ENCODE measurements at regions not wholly inside any gene's neighbourhood (a gene's known extent, or its start where the extent isn't known, plus 50 kb on each side); places are given as distances from the start of the nearest gene placed in this dataset.
"Not testable (repeated sequence)": the region's sequence is repeated elsewhere in the genome, so short reads cannot be mapped to it uniquely, and the experiment has no call there.

GRCh38 chr3:84680700-84681099, 278.1 kb upstream of the CADM2 start:
- DNase-seq, result no peak

- DNase-seq, result peak; percentile 20
Observed at GRCh38 chr3:84683493-84683892, 275.3 kb upstream of the CADM2 start.

- DNase-seq, result no peak
Observed at GRCh38 chr3:84685467-84685866, 273.3 kb upstream of the CADM2 start.

GRCh38 chr3:84692261-84692660, 266.5 kb upstream of the CADM2 start:
- DNase-seq, result no peak

GRCh38 chr3:84710288-84710687, 248.5 kb upstream of the CADM2 start:
- DNase-seq, result not testable (repeated sequence)

GRCh38 chr3:84717894-84718293, 240.9 kb upstream of the CADM2 start:
- DNase-seq, result peak; percentile 37

GRCh38 chr3:84724877-84725276, 233.9 kb upstream of the CADM2 start:
- DNase-seq, result peak; percentile 42

GRCh38 chr3:84727616-84728015, 231.2 kb upstream of the CADM2 start:
- peak; percentile 4 for DNase-seq

- DNase-seq, result not testable (repeated sequence)
Observed at GRCh38 chr3:84734731-84735130, 224.1 kb upstream of the CADM2 start.

GRCh38 chr3:84738086-84738485, 220.7 kb upstream of the CADM2 start:
- peak; percentile 94 for DNase-seq

GRCh38 chr3:84742915-84743425, 215.8 kb upstream of the CADM2 start:
- DNase-seq, result no peak

- no peak for DNase-seq
Observed at GRCh38 chr3:84744130-84744529, 214.7 kb upstream of the CADM2 start.

- no peak for DNase-seq
Observed at GRCh38 chr3:84755860-84756259, 202.9 kb upstream of the CADM2 start.

GRCh38 chr3:84759361-84759760, 199.4 kb upstream of the CADM2 start:
- DNase-seq, result no peak

GRCh38 chr3:84772841-84773240, 185.9 kb upstream of the CADM2 start:
- peak; percentile 68 for DNase-seq

GRCh38 chr3:84783281-84783680, 175.5 kb upstream of the CADM2 start:
- DNase-seq, result no peak

- no peak for DNase-seq
Observed at GRCh38 chr3:84789961-84790360, 168.8 kb upstream of the CADM2 start.

- no peak for DNase-seq
Observed at GRCh38 chr3:84806958-84807357, 151.8 kb upstream of the CADM2 start.

- DNase-seq, result no peak
Observed at GRCh38 chr3:84820126-84820525, 138.7 kb upstream of the CADM2 start.

- no peak for DNase-seq
Observed at GRCh38 chr3:84820906-84821305, 137.9 kb upstream of the CADM2 start.

- DNase-seq, result peak; percentile 6
Observed at GRCh38 chr3:84825817-84826216, 133.0 kb upstream of the CADM2 start.

GRCh38 chr3:84830476-84830875, 128.3 kb upstream of the CADM2 start:
- DNase-seq, result no peak

GRCh38 chr3:84835366-84835765, 123.4 kb upstream of the CADM2 start:
- DNase-seq, result no peak

- DNase-seq, result peak; percentile 97
Observed at GRCh38 chr3:84836961-84837360, 121.8 kb upstream of the CADM2 start.

GRCh38 chr3:84877092-84877491, 81.7 kb upstream of the CADM2 start:
- DNase-seq, result no peak

- no peak for DNase-seq
Observed at GRCh38 chr3:84881288-84881687, 77.5 kb upstream of the CADM2 start.

Measured in NCI-H69 (cell line).